Muscle of arm (tissue), 1 donor: ENCODE measurements at regions not wholly inside any gene's neighbourhood (a gene's known extent, or its start where the extent isn't known, plus 50 kb on each side); places are given as distances from the start of the nearest gene placed in this dataset.

Source experiments
- DNase-seq: peaks from one replicate; pipeline ENCODE4 v3.0.0-alpha.2; 2013

GRCh38 chr4:180898305-180898704, 1344.9 kb upstream of the TENM3 start:
- no peak for DNase-seq

GRCh38 chr4:180900781-180901180, 1342.4 kb upstream of the TENM3 start:
- DNase-seq: no peak

DNA sequence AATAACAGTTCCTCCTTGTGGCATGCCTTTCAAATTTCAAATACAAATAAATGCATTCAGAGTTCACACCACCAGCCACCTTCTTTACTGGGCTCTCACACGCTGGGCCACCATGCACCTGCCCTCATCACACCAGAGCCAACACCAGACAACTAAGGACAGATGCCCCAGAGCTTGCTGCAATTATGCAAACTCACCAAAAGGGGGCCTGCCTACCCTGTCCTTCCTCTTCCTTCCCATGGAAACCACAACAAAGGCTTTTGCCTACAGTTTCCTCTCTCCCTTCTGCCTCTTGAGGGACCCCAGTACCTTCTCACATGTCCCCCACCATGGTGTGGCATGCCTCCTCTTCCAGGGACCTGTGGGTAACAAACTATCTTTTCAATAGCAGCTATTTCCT, 1333.9 kb upstream of the TENM3 start:
- no peak for DNase-seq

DNA sequence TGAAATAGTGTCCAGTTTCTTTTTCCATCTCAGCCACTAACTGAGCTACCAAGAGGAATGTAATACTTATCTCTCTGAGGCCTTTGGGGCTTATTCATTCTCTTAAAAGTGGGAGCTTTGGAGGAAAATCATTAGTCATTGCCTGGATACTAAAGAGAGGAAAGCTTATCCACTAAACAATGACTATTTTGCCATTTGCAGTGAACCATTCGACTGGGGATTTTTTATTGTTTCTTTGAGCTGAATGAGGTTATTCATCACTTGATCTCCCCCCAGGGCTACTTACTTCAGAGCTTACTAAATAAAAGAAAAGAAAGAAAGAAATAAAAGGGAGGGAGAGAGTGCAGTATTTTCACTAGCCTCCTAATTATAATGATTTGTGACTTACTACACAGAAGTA, 1329.5 kb upstream of the TENM3 start:
- DNase-seq: no peak

GRCh38 chr4:180923486-180923885, 1319.7 kb upstream of the TENM3 start:
- no peak for DNase-seq

DNA sequence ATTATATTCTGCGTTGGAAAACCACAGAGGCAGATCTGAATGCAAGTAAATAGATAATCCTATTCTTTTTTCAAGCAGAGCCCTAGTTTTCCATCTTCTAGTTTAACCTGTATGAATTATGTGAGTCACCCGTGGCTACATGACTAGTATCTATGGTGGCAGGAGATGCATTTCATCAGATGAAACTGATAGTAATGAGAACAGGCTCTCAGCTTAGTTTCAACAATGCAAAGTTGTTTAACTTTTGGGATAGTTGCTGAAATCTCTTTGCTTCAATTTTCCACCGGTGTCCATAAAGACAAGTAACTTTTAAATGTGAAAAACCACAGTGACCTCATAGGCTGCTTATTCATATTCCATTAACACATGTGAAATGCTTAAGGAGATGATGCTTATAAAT, 1317.4 kb upstream of the TENM3 start:
- DNase-seq: no peak

DNA sequence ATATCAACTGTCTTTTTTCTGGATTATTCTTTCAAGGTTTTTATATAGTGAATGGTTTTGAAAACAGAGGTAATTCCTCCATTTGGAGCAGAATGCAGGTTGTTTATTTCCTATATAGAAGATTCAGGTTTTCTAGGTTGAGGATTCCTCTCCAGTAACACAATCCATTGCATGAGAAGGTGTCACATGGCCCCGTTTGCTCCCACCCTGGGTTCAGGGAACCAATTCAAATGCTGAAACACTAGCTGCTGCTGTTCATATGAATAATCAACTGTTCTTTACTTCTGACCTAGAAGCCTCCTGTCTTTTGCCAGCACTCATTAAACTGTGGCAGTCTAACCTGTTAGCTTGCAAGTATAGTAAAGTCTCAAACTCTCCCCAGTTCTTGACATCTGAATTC, 1316.9 kb upstream of the TENM3 start:
- DNase-seq: no peak

DNA sequence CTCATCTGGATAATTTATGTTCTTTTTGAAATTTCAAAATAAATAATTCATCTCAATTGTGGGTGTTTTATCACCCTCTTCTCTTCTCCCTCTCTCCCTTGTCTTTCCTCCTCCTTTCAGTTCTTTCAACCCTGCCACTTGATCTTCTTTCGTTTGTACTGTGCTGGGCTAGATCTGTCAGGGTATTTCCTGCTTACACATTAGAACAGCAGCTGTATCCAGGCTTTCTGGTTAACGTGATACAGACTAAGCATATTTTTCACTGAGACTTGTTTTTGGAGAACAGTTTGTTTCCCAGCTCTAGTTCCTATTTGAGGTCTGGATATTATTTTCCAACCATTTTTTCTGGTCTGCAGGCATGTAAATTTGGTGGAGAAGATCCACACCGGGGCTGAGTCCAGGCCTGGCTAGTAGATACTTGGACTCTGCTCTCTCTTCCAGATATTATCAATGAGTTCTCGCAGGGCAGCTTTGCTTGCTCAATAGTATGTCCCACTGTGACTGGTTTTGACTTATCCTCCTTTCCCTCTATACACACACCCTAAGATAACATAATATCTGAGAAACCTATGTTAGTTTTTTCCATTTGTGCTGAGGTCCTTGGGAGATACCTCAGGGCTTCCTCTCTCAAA, 1310.7 kb upstream of the TENM3 start:
- DNase-seq: no peak

GRCh38 chr4:180937083-180937482, 1306.1 kb upstream of the TENM3 start:
- no peak for DNase-seq

- DNase-seq: no peak
Measured at GRCh38 chr4:180940680-180941079, 1302.5 kb upstream of the TENM3 start.

GRCh38 chr4:180942367-180942916, 1300.8 kb upstream of the TENM3 start:
- no peak for DNase-seq

DNA sequence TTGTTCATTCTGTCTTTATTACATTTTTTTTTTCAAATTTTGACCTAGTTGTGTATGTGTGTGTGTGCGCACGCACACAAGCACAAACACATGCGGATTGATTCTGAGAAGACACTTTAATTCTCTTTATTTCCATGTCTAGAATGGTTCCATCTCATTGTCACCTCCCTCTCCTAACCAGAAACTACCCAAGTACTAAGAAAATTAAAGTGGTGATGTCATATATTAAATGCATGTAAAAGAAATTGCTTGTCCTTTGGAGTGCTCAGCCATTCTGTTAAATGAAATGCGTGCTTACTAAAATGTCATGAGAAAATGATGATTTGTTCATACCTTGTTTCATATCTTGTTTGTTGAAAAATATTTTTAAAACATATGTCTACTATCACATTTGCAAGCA, 1297.0 kb upstream of the TENM3 start:
- DNase-seq: no peak

GRCh38 chr4:180947425-180947824, 1295.8 kb upstream of the TENM3 start:
- no peak for DNase-seq

DNA sequence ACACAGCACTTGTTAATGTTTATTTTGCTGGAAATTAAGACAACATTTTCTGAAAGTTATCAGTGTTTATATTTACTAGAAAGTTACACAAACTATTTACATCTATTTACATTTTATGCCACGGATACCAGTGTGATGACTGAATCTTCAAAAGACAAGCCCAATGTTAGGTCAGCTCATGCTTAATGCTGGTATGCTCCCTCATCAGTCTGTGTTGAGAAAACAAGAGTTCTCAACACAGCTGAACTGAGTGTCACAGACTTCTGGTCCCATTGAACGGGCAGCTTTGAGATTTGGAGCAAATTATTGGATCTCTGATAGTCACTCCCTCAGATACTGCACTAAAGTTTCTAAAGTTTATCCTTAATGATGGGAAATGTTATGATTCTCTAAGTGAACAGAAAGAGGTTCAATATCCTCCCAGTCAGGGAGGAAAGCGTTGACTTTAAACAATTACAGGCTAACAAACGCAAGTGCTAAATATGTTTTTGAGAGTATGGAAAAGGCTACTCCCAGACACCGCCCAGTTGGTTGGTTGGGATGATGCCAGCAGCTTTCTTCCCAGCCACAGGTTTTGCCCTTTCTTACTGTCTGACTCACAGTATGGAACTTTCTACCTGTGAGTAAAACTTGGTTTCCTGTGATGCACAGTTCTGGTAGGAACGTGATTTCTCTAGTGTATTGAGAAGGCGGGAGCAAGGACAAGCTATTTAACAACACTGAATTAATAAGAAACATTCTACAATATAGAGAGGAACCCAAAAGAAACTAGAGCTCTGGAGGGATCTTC, 1293.6 kb upstream of the TENM3 start:
- no peak for DNase-seq

DNA sequence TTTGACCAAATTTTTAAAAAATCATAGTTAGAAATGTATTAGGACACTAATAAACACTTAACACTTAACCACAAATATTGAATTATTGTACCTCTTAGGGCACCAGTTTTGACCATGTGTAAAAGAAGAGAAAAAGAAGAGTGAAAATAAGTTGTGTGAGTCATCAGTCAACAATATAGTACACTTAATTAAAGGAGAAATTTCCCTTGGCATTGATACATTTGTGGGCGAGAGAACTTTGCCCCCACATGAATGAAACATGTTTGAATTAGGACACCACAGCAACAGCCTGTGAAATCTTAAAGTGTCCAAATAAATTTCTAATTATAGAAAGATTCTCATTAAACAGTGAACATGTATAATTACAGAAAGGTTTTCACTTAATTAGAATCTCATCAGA, 1292.8 kb upstream of the TENM3 start:
- no peak for DNase-seq

GRCh38 chr4:180951312-180951711, 1291.9 kb upstream of the TENM3 start:
- DNase-seq: no peak

DNA sequence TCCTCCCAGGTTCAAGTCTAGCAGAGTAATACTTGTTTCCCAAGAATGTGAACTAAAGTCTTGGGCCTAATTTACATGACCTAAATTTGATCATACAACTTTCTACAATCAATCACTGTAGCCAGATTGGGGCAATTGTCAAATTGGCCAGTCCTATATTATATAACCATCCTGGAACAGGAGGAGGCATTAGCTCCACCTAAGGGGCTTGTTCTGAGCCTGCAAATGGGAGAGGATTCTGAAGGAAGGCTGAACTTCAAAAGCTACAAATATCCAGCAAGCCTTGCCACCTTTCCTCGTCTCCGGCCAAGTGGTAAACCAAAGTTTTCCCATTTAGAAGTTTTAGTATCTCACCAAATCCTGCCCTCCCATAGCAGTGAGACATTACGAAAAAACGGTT, 1289.6 kb upstream of the TENM3 start:
- DNase-seq: no peak

- no peak for DNase-seq
Measured at GRCh38 chr4:180960743-180961401, 1282.3 kb upstream of the TENM3 start.

- no peak for DNase-seq
Measured at GRCh38 chr4:180962268-180962667, 1280.9 kb upstream of the TENM3 start.

DNA sequence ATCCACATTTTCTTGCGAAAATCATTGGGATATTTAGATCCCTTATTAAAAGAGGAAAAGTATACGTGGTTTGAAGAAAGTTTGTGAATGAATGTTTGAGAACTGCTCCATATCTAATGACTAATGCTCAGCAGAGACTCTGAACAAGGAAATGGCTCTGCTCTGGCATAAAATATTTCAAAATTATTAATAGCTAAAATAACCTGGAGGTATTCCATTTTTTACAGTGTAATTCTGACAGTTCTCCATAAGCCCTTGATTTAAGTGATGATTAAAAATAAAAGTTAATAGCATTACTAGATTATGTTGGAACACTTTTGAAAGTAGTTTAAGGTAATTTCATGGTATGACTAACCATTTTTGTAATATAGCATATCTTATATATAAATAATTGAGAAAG, 1276.9 kb upstream of the TENM3 start:
- DNase-seq: no peak

- no peak for DNase-seq
Measured at GRCh38 chr4:180967936-180968335, 1275.3 kb upstream of the TENM3 start.

DNA sequence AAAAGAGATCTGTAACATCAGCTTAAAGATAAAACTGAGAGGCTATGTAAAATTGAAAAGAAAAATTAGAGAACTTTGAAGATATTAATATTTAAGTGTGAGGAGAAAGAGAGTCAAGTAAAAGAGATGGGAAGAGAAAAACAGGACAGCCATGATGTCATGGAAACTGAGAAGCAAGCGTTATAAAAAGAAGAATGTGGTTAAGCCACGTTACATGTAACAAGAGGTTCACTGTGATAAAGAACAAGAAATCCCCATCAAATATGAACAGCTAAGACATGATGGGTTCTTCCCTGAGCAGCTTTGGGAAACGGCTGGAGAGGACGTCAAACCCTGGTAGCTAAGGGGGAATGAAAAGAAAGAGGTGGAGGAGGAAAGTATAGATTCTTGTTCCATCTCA, 1269.3 kb upstream of the TENM3 start:
- DNase-seq: no peak

GRCh38 chr4:180990931-180991330, 1252.3 kb upstream of the TENM3 start:
- DNase-seq: no peak
